GM19438 (cell line): ENCODE measurements at regions not wholly inside any gene's neighbourhood (a gene's known extent, or its start where the extent isn't known, plus 50 kb on each side); places are given as distances from the start of the nearest gene placed in this dataset.

ENCODE experiments used
- ATAC-seq: cut with Tn5 transposase; IDR thresholded peaks from one replicate; pipeline ENCODE4 v1.9.1; 2021; ENCODE audit warnings: low read depth; ENCODE audit not compliant: unreplicated experiment

- no peak for ATAC-seq
Measured at GRCh38 chr9:118967901-118968300, 401.3 kb downstream of the BRINP1 start.

GRCh38 chr9:118975736-118976135 lies 393.5 kb downstream of the BRINP1 start:
- ATAC-seq = no peak

GRCh38 chr9:118976160-118976559 lies 393.1 kb downstream of the BRINP1 start:
- no peak for ATAC-seq

GRCh38 chr9:118984607-118985006 lies 384.6 kb downstream of the BRINP1 start:
- ATAC-seq = no peak

- ATAC-seq = no peak
Measured at GRCh38 chr9:118985851-118986250, 383.4 kb downstream of the BRINP1 start.

- ATAC-seq = no peak
Measured at GRCh38 chr9:118987167-118987566, 382.1 kb downstream of the BRINP1 start.

- no peak for ATAC-seq
Measured at GRCh38 chr9:118990949-118991348, 378.3 kb downstream of the BRINP1 start.

- no peak for ATAC-seq
Measured at GRCh38 chr9:118991366-118992285, 377.6 kb downstream of the BRINP1 start.

GRCh38 chr9:118992813-118993794 lies 376.1 kb downstream of the BRINP1 start:
- ATAC-seq = no peak

- ATAC-seq = no peak
Measured at GRCh38 chr9:118993965-118994364, 375.3 kb downstream of the BRINP1 start.

- no peak for ATAC-seq
Measured at GRCh38 chr9:119002491-119002890, 366.7 kb downstream of the BRINP1 start.

GRCh38 chr9:119003201-119003611 lies 366.0 kb downstream of the BRINP1 start:
- ATAC-seq = no peak

GRCh38 chr9:119003882-119004617 lies 365.2 kb downstream of the BRINP1 start:
- no peak for ATAC-seq

- no peak for ATAC-seq
Measured at GRCh38 chr9:119004618-119004990, 364.6 kb downstream of the BRINP1 start.

- no peak for ATAC-seq
Measured at GRCh38 chr9:119005162-119005561, 364.1 kb downstream of the BRINP1 start.

GRCh38 chr9:119009249-119009648 lies 360.0 kb downstream of the BRINP1 start:
- ATAC-seq = no peak

- no peak for ATAC-seq
Measured at GRCh38 chr9:119020284-119020683, 349.0 kb downstream of the BRINP1 start.

GRCh38 chr9:119020730-119021333 lies 348.4 kb downstream of the BRINP1 start:
- no peak for ATAC-seq

GRCh38 chr9:119026120-119026519 lies 343.1 kb downstream of the BRINP1 start:
- ATAC-seq = no peak
